NCI-H82 treated with DMSO at 0.1 percent for 48 hours (cell line): ENCODE measurements at regions not wholly inside any gene's neighbourhood (a gene's known extent, or its start where the extent isn't known, plus 50 kb on each side); places are given as distances from the start of the nearest gene placed in this dataset.

Experiments
- DNase-seq: peaks from one replicate; lab custom pipeline; 2025; ENCODE audit not compliant: unreplicated experiment; lab: John Stamatoyannopoulos, UW

- peak; percentile 45 for DNase-seq
Observed at GRCh38 chr13:23980160-23980551, 82.9 kb upstream of the C1QTNF9B start.

DNA sequence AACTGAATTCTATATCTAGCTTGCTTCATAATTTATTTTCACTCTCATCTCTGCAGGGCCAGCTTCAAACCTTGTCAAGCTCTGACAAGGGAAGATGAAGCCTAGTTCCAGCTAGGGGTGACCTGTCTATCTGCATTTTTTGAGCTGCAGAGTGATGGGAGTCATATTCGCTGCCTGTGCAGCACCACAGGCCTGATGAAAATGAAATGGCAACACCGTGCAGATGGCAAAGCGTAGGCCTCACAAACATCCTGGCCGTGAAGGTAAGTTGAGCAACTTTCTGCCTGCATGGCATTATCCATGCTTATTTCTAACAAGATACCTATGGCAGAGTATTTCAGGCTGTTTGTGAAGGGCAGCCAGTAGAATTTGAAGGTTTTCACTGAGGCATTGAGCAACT, 86.4 kb upstream of the C1QTNF9B start:
- no peak for DNase-seq

GRCh38 chr13:23984546-23984945, 87.2 kb upstream of the C1QTNF9B start:
- DNase-seq = no peak

- DNase-seq = no peak
Observed at GRCh38 chr13:23985060-23985459, 87.8 kb upstream of the C1QTNF9B start.

- peak; percentile 81 for DNase-seq
Observed at GRCh38 chr13:23985839-23986238, 88.5 kb upstream of the C1QTNF9B start.

DNA sequence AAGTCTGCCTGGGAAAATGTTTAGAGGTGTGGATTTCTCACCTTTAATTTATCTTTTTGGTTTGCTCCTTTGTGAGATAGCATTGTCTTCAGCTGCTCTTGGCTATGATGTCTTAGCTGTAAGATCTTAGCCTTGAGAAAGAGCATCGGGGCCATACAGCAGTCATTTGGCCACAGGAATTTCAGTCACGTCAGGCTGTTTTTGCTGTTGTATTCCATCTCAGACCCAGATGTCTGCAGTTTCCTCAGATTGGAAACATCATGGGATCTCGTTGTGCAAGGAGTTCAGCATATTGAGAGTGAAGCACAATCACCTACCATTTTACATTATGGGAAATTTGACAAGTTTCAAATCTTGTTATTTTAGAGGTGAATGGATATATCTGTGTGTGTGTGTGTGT, 89.3 kb upstream of the C1QTNF9B start:
- DNase-seq = no peak

DNA sequence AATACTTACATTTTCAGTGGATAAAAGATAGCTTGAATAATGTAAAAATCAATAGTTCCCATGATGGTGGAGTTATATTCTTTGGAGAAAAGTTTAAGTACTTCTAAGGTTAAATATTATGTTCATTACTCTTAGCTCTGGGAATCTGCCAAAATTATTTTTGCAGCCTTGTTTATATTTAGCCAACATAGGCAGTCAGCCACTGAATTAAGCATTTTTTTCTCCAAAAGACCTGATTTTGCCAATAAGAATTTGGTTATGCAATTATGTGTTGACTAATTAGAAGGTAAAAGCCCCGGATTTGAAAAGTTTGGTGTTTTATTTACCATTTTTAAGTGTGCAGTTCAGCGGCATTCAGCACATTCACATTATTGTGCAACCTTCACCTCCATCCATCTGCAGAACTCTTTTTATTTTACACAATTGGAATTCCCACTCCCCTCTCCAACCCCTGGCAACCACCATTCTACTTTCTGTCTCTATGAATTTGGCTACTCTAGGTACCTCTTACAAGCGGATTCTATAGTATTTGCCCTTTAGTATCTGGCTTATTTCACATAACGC, 90.1 kb upstream of the C1QTNF9B start:
- DNase-seq = no peak

DNA sequence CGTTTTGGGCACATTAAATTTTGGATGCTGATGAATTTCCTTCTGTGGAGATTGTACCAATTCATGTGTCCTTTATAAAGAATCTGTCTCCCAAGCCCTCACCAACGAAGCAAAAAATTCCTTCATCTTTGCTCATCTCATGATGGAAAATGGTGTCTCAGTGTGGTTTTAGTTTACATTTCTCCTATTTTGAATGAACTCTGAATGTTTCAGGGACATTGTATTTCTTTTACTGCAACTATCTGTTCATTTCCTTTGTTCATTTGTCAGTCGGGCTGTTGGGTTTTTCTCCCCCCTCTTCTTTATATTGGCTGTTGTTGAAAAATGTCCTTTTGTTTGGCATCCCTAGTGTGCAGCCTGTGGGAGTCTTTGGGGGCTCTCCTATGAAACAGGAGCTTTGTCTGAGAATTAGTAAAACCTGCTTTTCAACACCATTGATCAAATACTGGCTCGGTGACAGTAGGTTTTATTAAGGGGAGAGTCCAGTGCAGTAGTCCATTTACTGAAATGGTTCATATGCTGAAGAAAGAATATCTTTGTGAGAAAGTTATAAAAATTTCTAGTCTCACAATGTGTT, 91.3 kb upstream of the C1QTNF9B start:
- no peak for DNase-seq

- no peak for DNase-seq
Observed at GRCh38 chr13:23990455-23990854, 93.2 kb upstream of the C1QTNF9B start.

DNA sequence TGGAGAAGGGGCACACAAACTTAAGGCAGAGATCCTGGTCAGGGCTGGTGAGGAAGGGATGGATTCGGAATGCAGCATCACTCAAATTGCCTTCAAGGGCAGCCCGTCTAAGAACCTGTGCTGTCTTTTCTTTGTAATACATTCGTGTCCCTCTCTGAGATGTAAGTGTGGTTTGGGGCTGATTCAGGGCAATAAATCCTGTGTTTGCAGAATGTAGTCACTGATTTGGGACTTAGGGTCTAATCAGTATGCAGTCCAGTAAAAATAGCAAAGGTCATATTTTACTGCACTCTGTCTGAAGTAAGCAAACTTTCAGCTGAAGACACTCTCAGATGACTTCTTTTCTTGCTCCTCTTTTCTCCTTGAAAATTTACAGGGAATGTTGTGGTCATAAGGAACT, 93.8 kb upstream of the C1QTNF9B start:
- DNase-seq = no peak

DNA sequence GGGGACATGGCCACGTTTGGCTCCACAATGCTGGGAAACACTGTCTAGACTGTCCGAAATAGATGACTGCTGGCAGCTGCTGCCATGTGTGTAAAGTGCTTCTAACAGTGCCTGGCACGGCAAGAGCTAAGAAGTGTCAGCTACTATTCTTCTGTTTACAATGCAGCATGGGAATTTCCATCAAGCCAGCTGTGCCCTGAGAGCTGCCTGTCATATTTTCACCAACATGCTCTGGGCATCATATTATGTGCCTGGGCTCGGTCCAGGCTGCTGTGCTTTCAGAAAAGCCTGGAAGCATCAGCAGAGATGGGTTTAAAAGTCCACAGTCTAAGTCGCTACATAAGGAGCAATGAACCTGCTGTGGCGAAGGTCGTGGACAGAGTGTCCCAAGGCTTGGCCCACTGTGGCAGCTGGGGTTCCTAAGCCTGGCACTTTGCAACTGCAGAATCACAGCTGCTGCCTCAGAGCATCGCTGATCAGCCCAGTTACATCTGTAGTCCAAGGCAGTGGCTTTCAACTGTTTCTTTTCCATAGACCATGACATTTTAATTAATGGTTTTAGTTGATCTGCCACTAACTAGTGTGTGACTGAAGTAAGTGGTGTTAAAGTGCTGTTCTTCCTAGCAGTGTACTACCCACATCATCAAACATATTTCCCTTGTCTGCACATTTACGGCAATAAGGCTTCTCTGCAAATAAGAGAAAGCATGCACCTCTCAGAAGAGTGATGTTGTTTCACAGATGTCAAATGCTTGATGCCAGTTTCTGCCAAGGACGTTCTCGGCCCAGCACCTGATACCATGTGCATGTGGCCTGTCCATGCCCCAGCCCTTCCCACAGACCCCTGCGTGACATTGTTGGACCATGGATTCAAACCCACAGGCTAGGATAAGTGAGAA, 95.7 kb upstream of the C1QTNF9B start:
- DNase-seq = no peak

- no peak for DNase-seq
Observed at GRCh38 chr13:23993680-23993985, 96.3 kb upstream of the C1QTNF9B start.

GRCh38 chr13:23995283-23996073, 98.2 kb upstream of the C1QTNF9B start:
- no peak for DNase-seq

DNA sequence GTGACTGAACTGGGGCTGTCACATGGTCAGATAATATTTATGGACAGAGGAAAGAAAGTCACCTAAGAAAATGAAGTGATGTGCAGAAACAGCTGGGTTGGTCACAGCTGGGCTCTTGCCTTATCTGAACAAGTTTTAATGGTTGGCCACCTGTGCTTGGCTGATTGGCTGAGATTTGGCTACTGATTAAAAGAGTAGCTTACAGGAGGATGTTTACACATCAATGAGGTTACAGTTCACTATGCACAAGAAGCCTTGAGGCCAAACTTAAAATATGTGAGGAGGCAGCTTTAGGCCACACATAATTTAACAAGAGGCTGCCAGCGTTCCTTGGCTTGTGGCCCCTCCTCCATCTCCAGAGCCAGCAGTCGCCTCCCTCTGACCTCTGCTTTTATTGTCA, 99.2 kb upstream of the C1QTNF9B start:
- DNase-seq = no peak

DNA sequence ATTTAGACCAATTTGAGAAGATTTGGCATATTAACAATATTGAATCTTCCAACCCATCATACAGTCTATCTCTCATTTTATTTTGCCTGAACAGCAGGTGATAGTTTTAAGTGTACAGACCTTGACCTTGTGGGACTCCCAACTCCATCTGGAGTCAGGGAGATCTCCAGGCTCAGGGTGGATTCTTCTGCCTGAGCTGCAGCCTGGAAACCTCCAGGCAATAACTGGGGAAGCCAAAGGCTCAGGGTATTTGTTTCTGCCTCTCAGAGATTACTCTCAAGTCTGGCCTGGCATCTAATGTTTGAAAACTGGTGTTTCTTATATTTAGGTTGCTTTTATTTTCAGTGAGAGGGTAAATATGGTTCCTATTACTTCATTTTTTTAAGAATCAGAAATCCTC, 102.1 kb upstream of the C1QTNF9B start:
- DNase-seq = no peak

DNA sequence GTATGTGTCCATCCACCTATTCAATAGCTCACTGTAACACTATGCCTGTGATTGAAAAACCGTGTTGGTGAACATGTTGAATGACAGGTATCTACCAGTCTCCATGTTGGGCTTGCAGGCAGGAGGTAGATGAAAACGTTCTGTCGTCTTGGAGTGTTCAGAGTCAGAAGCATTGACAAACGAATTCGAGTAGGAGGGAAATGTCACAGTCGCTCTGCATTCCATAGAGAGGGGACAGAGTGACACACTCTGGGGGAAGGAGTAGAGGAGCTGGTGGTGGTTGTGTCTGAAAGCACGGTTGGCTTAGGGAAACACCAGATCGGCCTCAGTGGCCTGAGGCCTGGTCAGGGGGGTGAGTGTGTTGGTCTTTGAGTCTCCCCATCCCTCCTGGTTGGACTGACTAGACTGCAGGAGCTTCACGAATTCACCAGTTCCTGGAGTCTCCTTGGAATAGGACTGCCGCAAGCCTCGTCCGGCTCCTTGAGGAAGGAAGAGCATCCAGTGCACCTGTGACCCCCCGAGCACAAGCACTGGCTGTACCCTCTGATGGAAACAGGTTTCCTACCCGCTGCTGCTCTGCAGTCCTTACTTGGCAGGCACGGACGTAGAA, 105.0 kb upstream of the C1QTNF9B start:
- DNase-seq = no peak

DNA sequence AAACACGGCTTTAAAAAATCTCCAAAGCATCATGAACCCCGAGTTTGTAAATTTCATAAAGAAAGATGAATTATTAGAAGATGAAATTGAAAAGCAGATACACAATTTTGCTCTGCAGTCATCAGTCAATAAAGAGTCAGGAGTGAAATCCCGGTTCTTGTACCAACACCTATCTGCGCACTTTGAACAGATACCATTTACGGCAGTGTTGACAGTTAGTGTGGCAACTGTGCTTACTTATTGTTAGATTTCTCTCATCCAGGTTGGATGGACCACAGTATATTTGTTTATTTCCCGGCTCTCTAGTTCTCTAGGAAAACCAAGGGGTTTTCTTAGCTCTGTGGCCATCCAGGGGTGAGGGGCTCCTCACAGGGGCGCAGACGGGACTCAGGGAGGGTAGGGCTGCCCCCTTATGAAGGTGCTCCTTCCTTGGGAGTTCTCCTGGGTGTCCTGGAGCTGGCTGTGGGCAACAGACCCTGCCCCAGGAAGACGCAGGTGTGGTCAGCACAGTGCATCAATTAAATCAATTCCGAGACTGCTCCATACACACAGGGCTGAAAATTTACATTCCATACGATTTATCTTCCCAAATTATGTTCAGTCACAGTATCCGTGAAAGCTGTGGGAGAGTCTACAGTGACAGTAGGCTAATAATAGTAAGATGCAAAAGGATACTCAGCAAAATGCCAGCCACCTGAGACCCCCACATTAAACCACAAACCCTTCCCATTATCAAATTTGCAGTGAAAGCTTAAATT, 107.0 kb upstream of the C1QTNF9B start:
- DNase-seq = no peak

DNA sequence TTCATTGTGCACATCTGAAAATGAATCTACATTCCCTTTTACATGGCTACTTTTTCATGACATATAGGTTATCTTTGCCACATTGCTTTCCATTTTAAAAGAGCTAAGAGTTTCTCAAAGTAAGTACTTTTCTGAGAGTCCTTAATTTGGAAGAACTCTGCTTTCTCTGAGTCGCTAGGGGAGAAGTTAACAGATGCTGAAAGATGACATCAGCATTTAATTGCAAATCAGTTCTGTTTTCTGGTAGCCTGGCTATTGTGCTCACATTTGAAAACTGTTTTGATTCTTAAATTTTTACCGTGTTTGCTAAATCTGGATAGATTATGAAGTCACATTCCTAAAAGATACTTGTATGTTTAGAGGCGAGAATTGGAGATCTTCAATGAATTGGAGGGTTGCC, 107.7 kb upstream of the C1QTNF9B start:
- no peak for DNase-seq

DNA sequence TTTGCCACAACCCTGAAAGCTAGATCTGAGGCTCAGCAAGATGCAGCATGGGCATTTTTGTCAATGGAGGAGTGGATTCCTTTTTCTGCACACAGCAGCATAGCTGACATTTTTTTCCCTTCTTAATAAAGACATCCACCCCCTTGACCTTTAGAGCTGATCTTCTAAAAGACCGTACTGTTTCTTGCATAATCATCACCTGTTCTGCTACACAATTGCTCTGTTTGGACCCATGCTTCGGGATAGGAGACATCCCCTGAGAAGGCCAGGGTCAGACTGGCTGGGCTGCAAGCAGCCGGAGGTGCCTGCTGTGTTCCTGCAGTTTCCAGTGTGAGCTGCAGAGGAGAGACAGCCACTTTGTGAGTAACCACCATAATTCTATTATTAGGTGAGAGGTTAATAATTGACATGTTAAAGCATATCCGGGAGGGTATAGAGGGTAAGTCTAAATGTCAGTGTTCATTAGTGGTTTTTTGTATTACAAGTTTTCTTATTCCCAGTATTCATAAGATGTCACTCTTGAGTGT, 108.5 kb upstream of the C1QTNF9B start:
- no peak for DNase-seq

DNA sequence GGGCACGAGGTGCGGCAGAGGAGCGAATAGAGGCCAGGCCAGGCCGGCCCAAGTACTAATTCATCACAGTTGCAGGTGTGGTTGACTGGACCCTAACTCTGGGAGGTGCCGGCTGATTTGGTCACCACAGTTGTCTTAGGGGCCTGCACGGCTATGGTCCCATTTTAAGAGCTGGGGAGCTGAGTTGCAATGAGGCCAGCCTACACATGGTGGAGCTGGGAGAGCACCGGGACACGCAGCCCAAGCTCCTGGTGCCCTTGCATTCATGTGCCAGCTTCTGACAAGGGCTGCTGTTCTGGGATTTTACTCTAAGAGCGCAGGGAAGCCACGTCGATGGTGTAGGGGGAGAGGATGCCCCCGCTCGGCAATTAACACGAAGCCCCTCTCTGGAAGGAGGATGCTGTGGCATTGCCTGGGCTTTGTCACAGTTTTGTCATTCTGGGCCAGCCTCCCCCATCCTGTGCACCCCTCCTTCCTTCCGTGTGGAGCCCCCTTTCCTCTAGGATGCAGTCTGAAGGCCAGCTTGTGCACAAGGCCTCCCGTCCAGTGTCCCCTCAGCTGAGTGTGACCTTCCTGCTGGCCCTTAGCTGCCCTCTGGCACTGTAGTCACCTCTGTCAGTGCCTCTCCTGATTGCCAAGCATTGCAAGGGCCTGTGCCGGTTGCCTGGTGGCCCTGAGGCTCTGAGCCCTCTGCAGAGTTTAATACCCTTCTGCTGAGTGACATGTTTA, 109.4 kb upstream of the C1QTNF9B start:
- no peak for DNase-seq
